ENCODE measurements at regions not wholly inside any gene's neighbourhood (a gene's known extent, or its start where the extent isn't known, plus 50 kb on each side); places are given as distances from the start of the nearest gene placed in this dataset.
"Not testable (repeated sequence)": the region's sequence is repeated elsewhere in the genome, so short reads cannot be mapped to it uniquely, and the experiment has no call there.

- no peak overlapping the region for H3K4me3 ChIP-seq (ENCODE audit: low read depth in 1 of 2, low read length in 2 of 2)
- no peaks in the 10 kb centered on the region for H3K9me3 ChIP-seq (ENCODE audit: control insufficient read depth in 1 of 2, low read length in 2 of 2)
- no peaks in the 10 kb centered on the region for H3K4me1 ChIP-seq (ENCODE audit: control insufficient read depth in 1 of 2, insufficient read depth in 2 of 2, low read length in 2 of 2)
- no peaks in the 10 kb centered on the region for H3K36me3 ChIP-seq (ENCODE audit: control insufficient read depth in 1 of 2, insufficient read depth in 2 of 2, low read length in 2 of 2)
- no peak overlapping the region for H3K9ac ChIP-seq (ENCODE audit: low read depth in 1 of 2, low read length in 2 of 2)
- no peak overlapping the region for H3K27ac ChIP-seq (ENCODE audit: low read depth, low read length)
- peaks cover 7 to 11% of the 10 kb centered on the region in 2 donors for H3K27me3 ChIP-seq (ENCODE audit: control insufficient read depth in 1 of 2, insufficient read depth in 2 of 2, low read length in 2 of 2)
Observed at GRCh38 chr22:22182218-22182989, 62.2 kb upstream of the VPREB1 start.

GRCh38 chr22:22181341-22181850 is 63.2 kb upstream of the VPREB1 start:
- Histone ChIP-seq H3K9me3 (ENCODE audit: control insufficient read depth in 1 of 2, low read length in 2 of 2) (no peaks in the 10 kb centered on the region), H3K4me1 (ENCODE audit: control insufficient read depth in 1 of 2, insufficient read depth in 2 of 2, low read length in 2 of 2) (no peaks in the 10 kb centered on the region), H3K36me3 (ENCODE audit: control insufficient read depth in 1 of 2, insufficient read depth in 2 of 2, low read length in 2 of 2) (no peaks in the 10 kb centered on the region), H3K9ac (ENCODE audit: low read depth in 1 of 2, low read length in 2 of 2) (no peak overlapping the region), H3K4me3 (ENCODE audit: low read depth in 1 of 2, low read length in 2 of 2) (no peak overlapping the region), H3K27me3 (ENCODE audit: control insufficient read depth in 1 of 2, insufficient read depth in 2 of 2, low read length in 2 of 2) (peaks cover 7 to 11% of the 10 kb centered on the region in 2 donors), H3K27ac (ENCODE audit: low read depth, low read length) (no peak overlapping the region)

DNA sequence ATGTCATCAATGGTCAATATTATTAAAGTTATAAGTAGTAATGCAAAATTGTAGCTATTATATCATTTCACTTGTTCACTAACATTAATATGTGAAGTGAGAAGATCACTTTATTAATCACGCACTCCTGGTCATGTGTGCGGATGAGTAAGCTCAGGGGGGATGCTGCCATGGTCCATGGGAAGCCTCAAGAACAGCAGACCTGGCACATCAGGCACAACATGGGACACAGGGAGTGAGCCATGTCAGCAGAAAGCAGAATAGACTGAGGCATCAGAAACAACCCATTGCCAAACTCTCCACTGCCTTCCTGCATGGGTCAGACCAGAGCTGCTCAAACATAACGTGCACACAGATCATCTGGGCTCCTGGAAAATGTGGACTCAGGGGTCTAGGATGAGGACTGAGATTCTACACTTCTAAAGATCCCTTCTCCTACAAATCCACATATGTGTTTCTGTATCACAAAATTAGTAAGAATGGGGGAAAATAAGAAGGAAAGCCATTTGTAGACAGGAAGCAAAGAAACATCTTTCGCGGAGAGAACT is 63.8 kb upstream of the VPREB1 start:
- no peak overlapping the region for H3K27ac ChIP-seq (ENCODE audit: low read depth, low read length)
- H3K4me3 ChIP-seq (ENCODE audit: low read depth in 1 of 2, low read length in 2 of 2) = no peak overlapping the region
- no peaks in the 10 kb centered on the region for H3K4me1 ChIP-seq (ENCODE audit: control insufficient read depth in 1 of 2, insufficient read depth in 2 of 2, low read length in 2 of 2)
- H3K27me3 ChIP-seq (ENCODE audit: control insufficient read depth in 1 of 2, insufficient read depth in 2 of 2, low read length in 2 of 2) = peaks cover 5 to 7% of the 10 kb centered on the region in 2 donors
- no peaks in the 10 kb centered on the region for H3K9me3 ChIP-seq (ENCODE audit: control insufficient read depth in 1 of 2, low read length in 2 of 2)
- H3K36me3 ChIP-seq (ENCODE audit: control insufficient read depth in 1 of 2, insufficient read depth in 2 of 2, low read length in 2 of 2) = no peaks in the 10 kb centered on the region
- no peak overlapping the region for H3K9ac ChIP-seq (ENCODE audit: low read depth in 1 of 2, low read length in 2 of 2)

DNA sequence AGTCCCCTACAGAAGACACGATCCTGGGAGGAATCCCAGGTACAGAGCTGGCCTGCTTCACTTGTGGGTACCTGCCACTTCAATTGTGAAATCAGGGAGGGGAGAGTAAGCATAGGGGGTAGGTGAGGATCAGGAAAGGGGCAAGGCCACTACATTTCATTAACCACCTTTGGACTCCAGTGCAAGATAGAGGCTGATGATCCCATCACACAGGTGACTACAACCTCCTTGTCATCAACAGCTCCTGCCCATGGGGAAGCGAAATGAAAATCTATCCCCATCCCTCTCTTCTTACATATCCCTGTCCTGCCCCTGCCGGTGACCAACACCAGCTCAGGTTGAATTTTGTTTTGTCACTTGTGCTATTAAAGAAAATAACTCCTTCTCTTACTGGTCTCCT is 64.7 kb upstream of the VPREB1 start:
- H3K27me3 ChIP-seq (ENCODE audit: control insufficient read depth in 1 of 2, insufficient read depth in 2 of 2, low read length in 2 of 2) = peaks cover 4 to 7% of the 10 kb centered on the region in 2 donors
- no peaks in the 10 kb centered on the region for H3K9me3 ChIP-seq (ENCODE audit: control insufficient read depth in 1 of 2, low read length in 2 of 2)
- H3K36me3 ChIP-seq (ENCODE audit: control insufficient read depth in 1 of 2, insufficient read depth in 2 of 2, low read length in 2 of 2) = no peaks in the 10 kb centered on the region
- H3K4me1 ChIP-seq (ENCODE audit: control insufficient read depth in 1 of 2, insufficient read depth in 2 of 2, low read length in 2 of 2) = no peaks in the 10 kb centered on the region
- no peak overlapping the region for H3K4me3 ChIP-seq (ENCODE audit: low read depth in 1 of 2, low read length in 2 of 2)
- no peak overlapping the region for H3K9ac ChIP-seq (ENCODE audit: low read depth in 1 of 2, low read length in 2 of 2)
- no peak overlapping the region for H3K27ac ChIP-seq (ENCODE audit: low read depth, low read length)

DNA sequence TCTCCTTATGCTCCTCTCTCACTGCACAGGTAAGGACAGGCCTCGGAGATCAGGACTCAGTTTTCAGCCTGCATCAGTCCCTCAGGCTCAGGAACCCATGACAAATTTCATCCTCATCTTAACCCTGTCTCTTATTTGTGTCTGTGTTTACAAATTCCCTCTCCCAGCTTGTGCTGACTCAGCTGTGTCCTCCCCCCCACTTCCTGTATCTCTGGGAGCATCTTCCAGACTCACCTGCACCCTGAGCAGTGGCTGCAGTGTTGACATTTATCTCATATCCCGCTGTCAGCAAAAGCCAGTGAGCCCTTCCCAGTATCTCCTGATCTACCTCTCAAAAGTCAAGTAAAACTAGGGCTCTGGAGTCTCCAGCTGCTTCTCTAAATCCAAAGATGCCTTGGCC is 65.6 kb upstream of the VPREB1 start:
- H3K27ac ChIP-seq (ENCODE audit: low read depth, low read length) = no peak overlapping the region
- H3K27me3 ChIP-seq (ENCODE audit: control insufficient read depth in 1 of 2, insufficient read depth in 2 of 2, low read length in 2 of 2) = peaks cover 0 to under 1% of the 10 kb centered on the region in 2 donors
- no peak overlapping the region for H3K9ac ChIP-seq (ENCODE audit: low read depth in 1 of 2, low read length in 2 of 2)
- no peaks in the 10 kb centered on the region for H3K9me3 ChIP-seq (ENCODE audit: control insufficient read depth in 1 of 2, low read length in 2 of 2)
- H3K36me3 ChIP-seq (ENCODE audit: control insufficient read depth in 1 of 2, insufficient read depth in 2 of 2, low read length in 2 of 2) = no peaks in the 10 kb centered on the region
- no peak overlapping the region for H3K4me3 ChIP-seq (ENCODE audit: low read depth in 1 of 2, low read length in 2 of 2)
- H3K4me1 ChIP-seq (ENCODE audit: control insufficient read depth in 1 of 2, insufficient read depth in 2 of 2, low read length in 2 of 2) = no peaks in the 10 kb centered on the region

GRCh38 chr22:22178355-22178965 is 66.1 kb upstream of the VPREB1 start:
- Histone ChIP-seq H3K4me1 (ENCODE audit: control insufficient read depth in 1 of 2, insufficient read depth in 2 of 2, low read length in 2 of 2) (no peaks in the 10 kb centered on the region), H3K27me3 (ENCODE audit: control insufficient read depth in 1 of 2, insufficient read depth in 2 of 2, low read length in 2 of 2) (no peaks in the 10 kb centered on the region), H3K27ac (ENCODE audit: low read depth, low read length) (no peak overlapping the region), H3K4me3 (ENCODE audit: low read depth in 1 of 2, low read length in 2 of 2) (no peak overlapping the region), H3K36me3 (ENCODE audit: control insufficient read depth in 1 of 2, insufficient read depth in 2 of 2, low read length in 2 of 2) (no peaks in the 10 kb centered on the region), H3K9me3 (ENCODE audit: control insufficient read depth in 1 of 2, low read length in 2 of 2) (no peaks in the 10 kb centered on the region), H3K9ac (ENCODE audit: low read depth in 1 of 2, low read length in 2 of 2) (no peak overlapping the region)

- Histone ChIP-seq H3K9ac (ENCODE audit: low read depth in 1 of 2, low read length in 2 of 2) (no peak overlapping the region), H3K27ac (ENCODE audit: low read depth, low read length) (no peak overlapping the region), H3K27me3 (ENCODE audit: control insufficient read depth in 1 of 2, insufficient read depth in 2 of 2, low read length in 2 of 2) (no peaks in the 10 kb centered on the region), H3K4me1 (ENCODE audit: control insufficient read depth in 1 of 2, insufficient read depth in 2 of 2, low read length in 2 of 2) (no peaks in the 10 kb centered on the region), H3K4me3 (ENCODE audit: low read depth in 1 of 2, low read length in 2 of 2) (no peak overlapping the region), H3K9me3 (ENCODE audit: control insufficient read depth in 1 of 2, low read length in 2 of 2) (no peaks in the 10 kb centered on the region), H3K36me3 (ENCODE audit: control insufficient read depth in 1 of 2, insufficient read depth in 2 of 2, low read length in 2 of 2) (no peaks in the 10 kb centered on the region)
Observed at GRCh38 chr22:22176929-22177616, 67.5 kb upstream of the VPREB1 start.

DNA sequence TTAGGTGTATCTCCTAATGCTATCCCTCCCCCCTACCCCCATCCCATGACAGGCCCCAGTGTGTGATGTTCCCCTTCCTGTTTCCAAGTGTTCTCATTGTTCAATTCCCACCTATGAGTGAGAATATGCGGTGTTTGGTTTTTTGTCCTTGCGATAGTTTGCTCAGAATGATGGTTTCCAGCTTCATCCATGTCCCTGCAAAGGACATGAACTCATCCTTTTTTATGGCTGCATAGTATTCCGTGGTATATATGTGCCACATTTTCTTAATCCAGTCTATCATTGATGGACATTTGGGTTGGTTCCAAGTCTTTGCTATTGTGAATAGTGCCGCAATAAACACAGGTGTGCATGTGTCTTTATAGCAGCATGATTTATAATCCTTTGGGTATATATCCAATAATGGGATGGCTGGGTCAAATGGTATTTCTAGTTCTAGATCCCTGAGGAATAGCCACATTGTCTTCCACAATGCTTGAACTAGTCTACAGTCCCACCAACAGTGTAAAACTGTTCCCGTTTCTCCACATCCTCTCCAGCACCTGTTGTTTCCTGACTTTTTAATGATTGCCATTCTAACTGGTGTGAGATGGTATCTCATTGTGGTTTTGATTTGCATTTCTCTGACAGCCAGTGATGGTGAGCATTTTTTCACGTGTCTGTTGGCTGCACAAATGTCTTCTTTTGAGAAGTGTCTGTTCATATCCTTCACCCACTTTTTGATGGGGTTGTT is 71.5 kb upstream of the VPREB1 start:
- H3K9me3 ChIP-seq (ENCODE audit: control insufficient read depth in 1 of 2, low read length in 2 of 2); H3K27me3 ChIP-seq (ENCODE audit: control insufficient read depth in 1 of 2, insufficient read depth in 2 of 2, low read length in 2 of 2); H3K27ac ChIP-seq (ENCODE audit: low read depth, low read length): not testable (repeated sequence)

DNA sequence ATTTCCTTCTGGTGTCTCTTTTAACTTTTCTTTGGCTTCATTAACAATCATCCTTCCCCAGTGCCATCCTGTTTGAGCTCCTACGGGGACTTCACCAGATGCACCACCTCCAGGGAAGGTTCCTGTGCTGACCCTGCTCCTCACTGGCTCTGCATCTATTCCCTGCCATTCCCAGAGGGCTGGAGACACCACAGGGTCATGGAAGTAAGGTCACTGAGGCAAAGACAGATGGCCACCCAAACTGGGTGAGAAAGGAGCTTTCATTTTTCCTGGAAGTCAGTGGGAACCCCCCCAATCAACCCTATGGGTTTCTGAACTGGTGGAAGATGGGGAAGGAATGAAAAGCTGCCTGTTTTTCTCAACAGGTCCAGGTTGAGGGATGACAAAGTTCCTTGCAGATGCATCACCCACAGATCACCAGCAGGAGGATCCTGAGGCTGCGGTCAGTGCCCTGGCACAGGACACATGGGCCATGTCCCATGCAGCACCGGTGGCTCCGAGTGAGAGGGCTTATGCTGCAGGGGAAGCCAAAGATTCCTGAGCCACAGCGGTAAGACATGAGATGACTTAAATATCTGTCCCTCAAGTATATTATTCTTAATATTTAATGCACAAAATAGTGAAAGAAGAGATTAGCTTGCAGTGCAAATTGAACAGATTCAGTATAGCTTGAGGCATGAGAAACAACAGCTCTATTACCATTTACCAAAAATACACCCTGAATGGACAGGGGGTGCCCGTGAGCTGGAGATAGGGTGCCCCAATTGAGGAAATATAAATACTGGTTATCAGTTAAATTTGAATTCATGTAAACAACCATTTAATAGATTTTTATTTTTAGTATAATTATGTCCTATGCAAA is 73.0 kb upstream of the VPREB1 start:
- peaks cover 4 to 8% of the 10 kb centered on the region in 2 donors for H3K4me1 ChIP-seq (ENCODE audit: control insufficient read depth in 1 of 2, insufficient read depth in 2 of 2, low read length in 2 of 2)
- H3K4me3 ChIP-seq (ENCODE audit: low read depth in 1 of 2, low read length in 2 of 2) = no peak overlapping the region
- H3K9ac ChIP-seq (ENCODE audit: low read depth in 1 of 2, low read length in 2 of 2) = no peak overlapping the region
- no peaks in the 10 kb centered on the region for H3K27me3 ChIP-seq (ENCODE audit: control insufficient read depth in 1 of 2, insufficient read depth in 2 of 2, low read length in 2 of 2)
- H3K36me3 ChIP-seq (ENCODE audit: control insufficient read depth in 1 of 2, insufficient read depth in 2 of 2, low read length in 2 of 2) = no peaks in the 10 kb centered on the region
- H3K27ac ChIP-seq (ENCODE audit: low read depth, low read length) = no peak overlapping the region
- no peaks in the 10 kb centered on the region for H3K9me3 ChIP-seq (ENCODE audit: control insufficient read depth in 1 of 2, low read length in 2 of 2)

More for the DNA sequence above, 71.5 kb upstream of the VPREB1 start:
- not testable (repeated sequence) for H3K9ac ChIP-seq (ENCODE audit: low read depth in 1 of 2, low read length in 2 of 2); H3K4me3 ChIP-seq (ENCODE audit: low read depth in 1 of 2, low read length in 2 of 2); H3K4me1 ChIP-seq (ENCODE audit: control insufficient read depth in 1 of 2, insufficient read depth in 2 of 2, low read length in 2 of 2); H3K36me3 ChIP-seq (ENCODE audit: control insufficient read depth in 1 of 2, insufficient read depth in 2 of 2, low read length in 2 of 2)

All from duodenal mucosa (tissue), 2 donors.